PC-9 (cell line): ENCODE measurements at regions not wholly inside any gene's neighbourhood (a gene's known extent, or its start where the extent isn't known, plus 50 kb on each side); places are given as distances from the start of the nearest gene placed in this dataset.

Experiments
- BruUV-seq: library from RNA; stranded (reverse); fragments of 400-500 nt; replicated peaks from 2 replicates; lab custom pipeline; 2021; lab: Mats Ljungman, UMichigan
- CTCF ChIA-PET: fragments of 300-600 bp; sonication (Branson Sonifier 250); formaldehyde crosslinking; loops from one replicate; lab custom pipeline; 2022; ENCODE audit warnings: antibody characterized with exemption; lab: Charles Lee
- POLR2A ChIA-PET: fragments of 300-600 bp; sonication (Branson Sonifier 250); formaldehyde crosslinking; loops from one replicate; lab custom pipeline; 2022; ENCODE audit warnings: antibody characterized with exemption; ENCODE audit not compliant: unreplicated experiment; lab: Charles Lee
- DNase-seq, 2 experiments: peaks; one replicate each; pipeline versions ENCODE4 v3.0.0 to v3.0.0-alpha.2; 2015 to 2022; ENCODE audit warnings: mixed read lengths in 1 of 2
- H2AFZ ChIP-seq: fragments of 200-600 bp; sonication (generic); 2 replicates; pipeline ENCODE4 v1.8.1; 2017; ENCODE audit warnings: antibody characterized with exemption
- H3F3A ChIP-seq: fragments of 200-600 bp; sonication (generic); 2 replicates; pipeline ENCODE4 v1.8.1; 2017; ENCODE audit warnings: antibody characterized with exemption, mild to moderate bottlenecking, low read depth; ENCODE audit not compliant: insufficient read depth
- H3K27ac ChIP-seq: fragments of 200-600 bp; sonication (generic); 2 replicates; pipeline ENCODE4 v1.6.1; 2016; ENCODE audit warnings: mixed run types
- H3K27me3 ChIP-seq: fragments of 200-600 bp; sonication (generic); 2 replicates; pipeline ENCODE4 v1.6.1; 2016; ENCODE audit warnings: low read depth, mixed run types; ENCODE audit not compliant: insufficient read depth
- H3K36me3 ChIP-seq: fragments of 200-600 bp; sonication (generic); 2 replicates; pipeline ENCODE4 v1.6.1; 2016; ENCODE audit warnings: low read depth, mixed run types
- H3K4me1 ChIP-seq: fragments of 200-600 bp; sonication (generic); replicated peaks from 2 replicates; pipeline ENCODE4 v1.6.1; 2016; ENCODE audit warnings: mixed run types; ENCODE audit not compliant: insufficient read depth
- H3K4me2 ChIP-seq: fragments of 200-600 bp; sonication (generic); 2 replicates; pipeline ENCODE4 v1.6.1; 2017; ENCODE audit warnings: mixed run types
- H3K4me3 ChIP-seq: fragments of 200-600 bp; sonication (generic); 2 replicates; pipeline ENCODE4 v1.6.1; 2016; ENCODE audit warnings: mixed run types
- H3K79me2 ChIP-seq: fragments of 200-600 bp; sonication (generic); 2 replicates; pipeline ENCODE4 v1.6.1; 2017; ENCODE audit warnings: low read depth, mixed run types
- H3K9me2 ChIP-seq: fragments of 200-600 bp; sonication (generic); 2 replicates; pipeline ENCODE4 v1.8.1; 2017; ENCODE audit warnings: mild to moderate bottlenecking; ENCODE audit not compliant: insufficient read depth
- H3K9me3 ChIP-seq: fragments of 200-600 bp; sonication (generic); 2 replicates; pipeline ENCODE4 v1.8.1; 2016; ENCODE audit warnings: low read depth; ENCODE audit not compliant: insufficient read depth
- H4K20me1 ChIP-seq: fragments of 200-600 bp; sonication (generic); 2 replicates; pipeline ENCODE4 v1.8.1; 2017; ENCODE audit not compliant: insufficient read depth
- EZH2 ChIP-seq: fragments of 200-600 bp; sonication (generic); IDR thresholded peaks from 2 replicates; pipeline ENCODE4 v1.8.0; 2017; ENCODE audit warnings: antibody characterized with exemption, low read depth
- intact Hi-C: fragments of 100-400 bp; cut with micrococcal nuclease; formaldehyde crosslinking; loops from one replicate; pipeline ENCODE4 v1.10.0; 2022; ENCODE audit not compliant: unreplicated experiment
- TF ChIP-seq, protein P1 (sequence below): fragments of 200-600 bp; sonication (generic); conservative IDR thresholded peaks from 2 replicates; pipeline ENCODE4 v1.6.1; 2017; ENCODE audit warnings: mixed run types, antibody characterized with exemption, mild to moderate bottlenecking, moderate library complexity

- H3K79me2 ChIP-seq = peaks cover 28% of the 10 kb centered on the region
- H3K36me3 ChIP-seq = peaks cover 13% of the 10 kb centered on the region
- CTCF ChIA-PET = no interaction called here
- no TSS peak for BruUV-seq
- H3K27me3 ChIP-seq = no peaks in the 10 kb centered on the region
- no peak overlapping the region for H3K4me2 ChIP-seq
- peaks cover 3% of the 10 kb centered on the region; the same call in 1 of the 2 replicates for H4K20me1 ChIP-seq
- no peaks in the 10 kb centered on the region for H3F3A ChIP-seq
- no peak overlapping the region for H3K4me3 ChIP-seq
- H2AFZ ChIP-seq = no peak overlapping the region
- intact Hi-C loops = no loop called here
- POLR2A ChIA-PET = no interaction called here
- H3K27ac ChIP-seq = no peak overlapping the region
- TF ChIP-seq, protein P1, sequence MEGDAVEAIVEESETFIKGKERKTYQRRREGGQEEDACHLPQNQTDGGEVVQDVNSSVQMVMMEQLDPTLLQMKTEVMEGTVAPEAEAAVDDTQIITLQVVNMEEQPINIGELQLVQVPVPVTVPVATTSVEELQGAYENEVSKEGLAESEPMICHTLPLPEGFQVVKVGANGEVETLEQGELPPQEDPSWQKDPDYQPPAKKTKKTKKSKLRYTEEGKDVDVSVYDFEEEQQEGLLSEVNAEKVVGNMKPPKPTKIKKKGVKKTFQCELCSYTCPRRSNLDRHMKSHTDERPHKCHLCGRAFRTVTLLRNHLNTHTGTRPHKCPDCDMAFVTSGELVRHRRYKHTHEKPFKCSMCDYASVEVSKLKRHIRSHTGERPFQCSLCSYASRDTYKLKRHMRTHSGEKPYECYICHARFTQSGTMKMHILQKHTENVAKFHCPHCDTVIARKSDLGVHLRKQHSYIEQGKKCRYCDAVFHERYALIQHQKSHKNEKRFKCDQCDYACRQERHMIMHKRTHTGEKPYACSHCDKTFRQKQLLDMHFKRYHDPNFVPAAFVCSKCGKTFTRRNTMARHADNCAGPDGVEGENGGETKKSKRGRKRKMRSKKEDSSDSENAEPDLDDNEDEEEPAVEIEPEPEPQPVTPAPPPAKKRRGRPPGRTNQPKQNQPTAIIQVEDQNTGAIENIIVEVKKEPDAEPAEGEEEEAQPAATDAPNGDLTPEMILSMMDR = no peak
- TF ChIP-seq EZH2 = no peak
- DNase-seq = no peak
- no peaks in the 10 kb centered on the region for H3K9me2 ChIP-seq
- no peaks in the 10 kb centered on the region for H3K4me1 ChIP-seq
- no peaks in the 10 kb centered on the region for H3K9me3 ChIP-seq
Measured at GRCh38 chr6:147674794-147675193, 166.3 kb downstream of the SAMD5 start.

DNA sequence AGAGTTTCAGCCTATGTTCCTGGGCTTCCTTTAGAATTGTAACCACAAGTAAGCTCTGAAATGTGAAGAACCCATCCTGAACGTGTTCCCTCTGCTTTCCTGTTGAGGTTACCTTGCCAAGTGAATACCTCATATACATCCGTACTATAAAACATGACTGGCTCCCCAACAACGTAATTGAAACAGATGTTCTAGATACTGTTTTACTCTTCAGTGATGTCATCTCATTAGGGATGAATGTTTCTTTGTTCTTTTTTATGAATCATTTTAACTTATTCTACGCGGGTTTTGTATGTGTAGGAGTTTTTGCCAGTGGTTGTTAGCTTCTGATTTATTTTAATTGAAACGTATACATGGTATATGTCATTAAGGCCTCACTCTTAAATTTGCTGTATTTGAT, 166.8 kb downstream of the SAMD5 start:
- BruUV-seq = no TSS peak
- Histone ChIP-seq H4K20me1 (peaks cover 8% of the 10 kb centered on the region), H3K9me2 (no peaks in the 10 kb centered on the region; the same call in 1 of the 2 replicates), H3K27ac (no peak overlapping the region), H3K4me2 (no peak overlapping the region), H3K4me3 (no peak overlapping the region), H3K27me3 (no peaks in the 10 kb centered on the region), H3K9me3 (no peaks in the 10 kb centered on the region), H2AFZ (no peak overlapping the region), H3K36me3 (peaks cover 9% of the 10 kb centered on the region; the same call in 1 of the 2 replicates), H3F3A (no peaks in the 10 kb centered on the region), H3K4me1 (no peaks in the 10 kb centered on the region), H3K79me2 (peaks cover 33% of the 10 kb centered on the region)
- CTCF ChIA-PET = no interaction called here
- POLR2A ChIA-PET = no interaction called here
- DNase-seq = no peak
- intact Hi-C loops = no loop called here
- TF ChIP-seq EZH2 = no peak
- TF ChIP-seq, protein P1 = no peak

- H3K9me2 ChIP-seq = no peaks in the 10 kb centered on the region; the same call in 1 of the 2 replicates
- peaks cover 14% of the 10 kb centered on the region for H4K20me1 ChIP-seq
- H3K4me1 ChIP-seq = no peaks in the 10 kb centered on the region
- intact Hi-C loops = no loop called here
- no peaks in the 10 kb centered on the region for H3F3A ChIP-seq
- no peak overlapping the region for H3K27ac ChIP-seq
- ChIA-PET POLR2A (no interaction called here), CTCF (no interaction called here)
- no peaks in the 10 kb centered on the region for H3K27me3 ChIP-seq
- no peak overlapping the region for H3K4me3 ChIP-seq
- no TSS peak for BruUV-seq
- peaks cover 38% of the 10 kb centered on the region for H3K79me2 ChIP-seq
- H3K36me3 ChIP-seq = peaks cover 9% of the 10 kb centered on the region; the same call in 1 of the 2 replicates
- H3K4me2 ChIP-seq = no peak overlapping the region
- DNase-seq = no peak
- H2AFZ ChIP-seq = no peak overlapping the region
- TF ChIP-seq, protein P1 = no peak
- TF ChIP-seq EZH2 = no peak
- H3K9me3 ChIP-seq = no peaks in the 10 kb centered on the region
Measured at GRCh38 chr6:147676495-147677199, 168.2 kb downstream of the SAMD5 start.
